Lower lobe of right lung (tissue), 2 donors: ENCODE measurements at regions not wholly inside any gene's neighbourhood (a gene's known extent, or its start where the extent isn't known, plus 50 kb on each side); places are given as distances from the start of the nearest gene placed in this dataset.

Experiments
- ATAC-seq, 2 donors: fragments of 200-7000 bp; cut with Tn5 transposase; one replicate each; pipeline ENCODE4 v1.9.1; 2020 to 2022; ENCODE audit warnings: mild to moderate bottlenecking in 2 of 2, moderate library complexity in 2 of 2
- DNase-seq: peaks from one replicate; pipeline ENCODE4 v3.0.0-alpha.2; 2020
- H3K27ac ChIP-seq: fragments of 200-600 bp; one replicate; pipeline ENCODE4 v1.8.0; 2022
- H3K27me3 ChIP-seq: fragments of 200-600 bp; one replicate; pipeline ENCODE4 v1.8.0; 2022; ENCODE audit warnings: low read depth
- H3K36me3 ChIP-seq: fragments of 200-600 bp; one replicate; pipeline ENCODE4 v1.8.0; 2022; ENCODE audit warnings: mild to moderate bottlenecking
- H3K4me1 ChIP-seq: fragments of 200-600 bp; one replicate; pipeline ENCODE4 v1.8.0; 2022
- H3K4me3 ChIP-seq: fragments of 200-600 bp; one replicate; pipeline ENCODE4 v1.8.0; 2022; ENCODE audit warnings: mild to moderate bottlenecking
- H3K9me3 ChIP-seq: fragments of 200-600 bp; one replicate; pipeline ENCODE4 v1.8.0; 2022
- CTCF ChIP-seq: fragments of 200-600 bp; IDR thresholded peaks from one replicate; pipeline ENCODE4 v1.8.0; 2022; ENCODE audit warnings: antibody characterized with exemption, mild to moderate bottlenecking
- intact Hi-C: fragments of 100-400 bp; cut with DNase I; formaldehyde crosslinking; loops from one replicate; pipeline ENCODE4 v1.11.0; 2022
- donor health status: DM: no; HTN: yes; CAD: no; lungs with severe emphysema.

DNA sequence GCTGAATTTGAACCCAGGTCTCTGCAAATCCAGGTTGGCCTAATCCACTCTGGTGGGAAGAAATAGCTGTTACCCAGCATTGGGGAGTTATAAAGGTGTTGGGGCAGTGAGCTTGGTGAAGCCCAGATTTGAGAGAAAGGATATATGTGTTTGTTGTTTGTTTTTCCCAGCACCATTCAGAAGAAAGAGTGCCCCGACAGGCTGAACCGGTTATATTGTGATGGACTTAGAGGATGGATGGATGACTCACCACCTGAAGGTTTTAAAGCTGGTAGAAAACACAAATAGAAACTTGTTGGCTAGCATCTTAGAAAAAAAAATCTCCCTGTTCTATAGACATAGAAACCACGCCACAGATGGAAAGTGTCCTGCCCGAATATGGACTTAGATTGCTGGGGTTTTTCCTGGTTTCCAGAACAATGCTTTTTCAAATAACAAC is 404.6 kb downstream of the MED13L start:
- Histone ChIP-seq H3K4me3 (no peak overlapping the region), H3K27ac (no peak overlapping the region), H3K27me3 (peaks cover 4% of the 10 kb centered on the region), H3K36me3 (no peaks in the 10 kb centered on the region), H3K4me1 (no peaks in the 10 kb centered on the region), H3K9me3 (no peaks in the 10 kb centered on the region)
- intact Hi-C loops = no loop called here
- DNase-seq = no peak
- ATAC-seq = peak; percentile 56 to 66
- no peak for TF ChIP-seq CTCF

DNA sequence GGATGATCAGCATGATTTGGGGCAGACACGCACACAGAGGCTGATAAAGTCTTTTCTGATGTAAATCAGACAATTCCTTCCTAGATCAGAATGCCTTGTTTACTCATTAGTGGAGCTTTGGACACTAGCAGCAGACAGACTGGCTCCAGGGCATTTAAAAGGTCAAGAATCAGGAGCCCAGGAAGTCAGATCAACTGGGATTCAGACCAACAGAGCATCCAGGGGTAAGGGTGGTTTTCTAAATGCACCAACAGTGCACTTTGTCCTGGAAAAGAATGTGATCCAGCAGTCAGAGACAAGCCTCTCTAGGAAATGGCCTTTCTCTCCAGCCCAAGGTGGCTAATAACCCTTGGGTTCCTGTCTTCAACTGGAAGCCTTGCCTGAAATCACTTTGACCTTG is 405.3 kb downstream of the MED13L start:
- Histone ChIP-seq H3K4me1 (no peaks in the 10 kb centered on the region), H3K36me3 (no peaks in the 10 kb centered on the region), H3K9me3 (no peaks in the 10 kb centered on the region), H3K27me3 (peaks cover 4% of the 10 kb centered on the region), H3K27ac (no peak overlapping the region), H3K4me3 (no peak overlapping the region)
- intact Hi-C loops = no loop called here
- TF ChIP-seq CTCF = no peak
- ATAC-seq (no peak), DNase-seq (no peak)

GRCh38 chr12:115871714-115872113 is 405.8 kb downstream of the MED13L start:
- intact Hi-C loops = no loop called here
- H3K27ac ChIP-seq = no peak overlapping the region
- ATAC-seq (no peak), DNase-seq (no peak)
- TF ChIP-seq CTCF = peak; percentile 50
- no peaks in the 10 kb centered on the region for H3K36me3 ChIP-seq
- no peaks in the 10 kb centered on the region for H3K9me3 ChIP-seq
- no peaks in the 10 kb centered on the region for H3K4me1 ChIP-seq
- H3K27me3 ChIP-seq = peaks cover 4% of the 10 kb centered on the region
- no peak overlapping the region for H3K4me3 ChIP-seq

DNA sequence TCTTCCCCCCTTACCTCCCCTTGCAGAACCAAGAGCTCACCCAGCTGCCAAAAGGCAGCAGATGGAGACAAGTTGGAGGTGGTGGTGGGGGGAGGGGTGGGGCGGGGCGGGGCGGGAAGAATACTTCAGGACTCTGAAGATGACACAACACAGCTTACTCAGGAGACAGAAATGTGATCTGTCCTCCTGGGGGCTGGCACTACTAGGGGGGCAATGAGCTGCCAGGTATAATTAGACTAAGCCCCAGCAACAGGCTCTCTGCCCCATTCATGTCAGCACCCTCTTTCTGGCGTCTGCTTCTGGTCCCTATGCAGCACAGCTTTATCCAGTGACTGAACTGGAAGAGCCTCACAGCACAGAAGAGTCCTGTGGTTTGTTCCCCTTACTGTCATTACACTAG is 407.0 kb downstream of the MED13L start:
- Histone ChIP-seq H3K36me3 (no peaks in the 10 kb centered on the region), H3K9me3 (no peaks in the 10 kb centered on the region), H3K27me3 (peaks cover 4% of the 10 kb centered on the region), H3K4me1 (no peaks in the 10 kb centered on the region), H3K27ac (no peak overlapping the region), H3K4me3 (no peak overlapping the region)
- intact Hi-C loops = no loop called here
- ATAC-seq (no peak), DNase-seq (no peak)
- TF ChIP-seq CTCF = no peak

DNA sequence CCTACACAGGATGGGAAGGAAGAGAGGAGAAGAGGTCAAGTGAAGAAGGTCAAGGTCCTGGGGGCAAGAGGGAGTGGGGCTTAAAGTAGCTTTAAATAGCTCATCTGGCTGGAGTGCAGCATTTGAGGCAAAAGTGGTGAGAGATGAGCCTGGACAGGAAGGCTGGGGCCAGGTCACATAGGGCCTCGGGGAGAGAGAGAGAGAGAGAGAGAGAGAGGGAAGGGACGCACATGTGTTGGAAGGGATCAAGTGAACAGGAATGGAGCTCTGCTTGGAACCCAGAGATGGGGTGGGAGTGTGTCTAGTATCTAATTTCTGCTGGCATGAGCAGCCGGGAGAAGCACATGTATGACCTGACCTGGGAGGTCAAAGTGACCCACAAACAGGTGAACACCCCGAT is 407.5 kb downstream of the MED13L start:
- intact Hi-C loops = no loop called here
- TF ChIP-seq CTCF = no peak
- ATAC-seq (no peak), DNase-seq (no peak)
- H3K36me3 ChIP-seq = no peaks in the 10 kb centered on the region
- no peak overlapping the region for H3K27ac ChIP-seq
- H3K4me1 ChIP-seq = no peaks in the 10 kb centered on the region
- H3K27me3 ChIP-seq = peaks cover 4% of the 10 kb centered on the region
- no peak overlapping the region for H3K4me3 ChIP-seq
- no peaks in the 10 kb centered on the region for H3K9me3 ChIP-seq

DNA sequence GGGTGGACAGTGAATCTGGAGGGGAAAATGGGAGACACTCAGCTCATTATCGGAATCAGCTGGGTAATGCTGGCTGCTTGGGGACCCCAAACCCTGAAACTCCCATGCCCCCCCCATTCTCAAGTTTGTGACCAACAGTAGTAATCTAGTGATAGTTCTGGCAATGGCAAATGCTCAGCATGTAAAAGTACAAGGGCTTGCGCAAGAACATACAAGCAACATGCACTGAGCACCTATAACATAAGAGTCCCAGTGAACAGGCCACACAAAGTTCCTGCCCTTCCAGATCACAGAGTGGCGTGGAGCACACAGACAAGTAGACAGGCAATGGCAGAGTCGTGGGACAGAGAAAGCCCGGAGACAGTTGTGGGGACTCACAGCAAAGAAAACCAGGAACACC is 407.9 kb downstream of the MED13L start:
- ATAC-seq = no peak

More for the DNA sequence above, 407.9 kb downstream of the MED13L start:
- TF ChIP-seq CTCF = no peak
- peaks cover 4% of the 10 kb centered on the region for H3K27me3 ChIP-seq
- no peaks in the 10 kb centered on the region for H3K4me1 ChIP-seq
- DNase-seq = no peak
- intact Hi-C loops = no loop called here
- no peaks in the 10 kb centered on the region for H3K36me3 ChIP-seq
- no peak overlapping the region for H3K27ac ChIP-seq
- no peak overlapping the region for H3K4me3 ChIP-seq
- no peaks in the 10 kb centered on the region for H3K9me3 ChIP-seq
